HG02840 (cell line): ENCODE measurements at regions not wholly inside any gene's neighbourhood (a gene's known extent, or its start where the extent isn't known, plus 50 kb on each side); places are given as distances from the start of the nearest gene placed in this dataset.
"Not testable (repeated sequence)": the region's sequence is repeated elsewhere in the genome, so short reads cannot be mapped to it uniquely, and the experiment has no call there.

Experiments
- ATAC-seq: cut with Tn5 transposase; IDR thresholded peaks from one replicate; pipeline ENCODE4 v1.9.1; 2021; ENCODE audit warnings: mild to moderate bottlenecking, moderate library complexity, moderate number of reproducible peaks; ENCODE audit not compliant: unreplicated experiment, low FRiP score

GRCh38 chr10:23918090-23918723, 290.7 kb upstream of the KIAA1217 start:
- ATAC-seq: no peak

GRCh38 chr10:23918839-23919238, 290.1 kb upstream of the KIAA1217 start:
- ATAC-seq: no peak

- no peak for ATAC-seq
Measured at GRCh38 chr10:23927576-23928325, 281.2 kb upstream of the KIAA1217 start.

DNA sequence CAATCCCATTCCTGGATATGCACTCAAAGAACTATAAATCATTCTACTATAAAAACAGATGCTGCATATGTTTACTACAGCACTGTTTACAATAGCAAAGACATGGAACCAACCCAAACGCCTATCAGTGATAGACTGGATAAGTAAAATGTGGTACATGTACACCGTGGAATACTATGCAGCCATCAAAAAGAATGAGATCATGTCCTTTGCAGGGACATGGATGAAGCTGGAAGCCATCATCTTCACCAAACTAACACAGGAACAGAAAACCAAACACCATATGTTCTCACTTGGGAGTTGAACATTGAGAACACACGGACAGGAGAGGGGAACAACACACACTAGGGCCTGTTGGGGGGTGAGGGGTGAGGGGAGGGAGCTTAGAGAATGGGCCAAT, 274.9 kb upstream of the KIAA1217 start:
- not testable (repeated sequence) for ATAC-seq

- no peak for ATAC-seq
Measured at GRCh38 chr10:23945845-23946244, 263.1 kb upstream of the KIAA1217 start.

DNA sequence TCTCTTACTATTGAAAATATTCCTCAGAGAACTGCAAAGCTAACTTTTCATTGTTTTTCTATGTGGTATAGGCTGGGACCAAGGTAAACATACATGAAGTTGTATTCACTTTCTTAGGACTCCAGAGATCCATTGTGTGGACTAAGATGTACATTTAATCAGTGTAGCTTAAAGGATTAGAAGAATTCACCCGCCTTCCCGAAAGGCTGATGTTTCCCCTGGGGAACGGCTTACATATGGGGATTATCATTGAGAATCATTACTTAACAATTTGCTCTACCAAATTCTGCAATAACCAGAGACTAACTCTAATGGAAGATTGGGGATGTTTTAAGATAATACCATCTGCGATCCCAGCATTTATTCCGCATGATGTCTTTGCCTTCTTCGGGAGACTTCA, 257.1 kb upstream of the KIAA1217 start:
- no peak for ATAC-seq

GRCh38 chr10:23955456-23956225, 253.3 kb upstream of the KIAA1217 start:
- no peak for ATAC-seq

DNA sequence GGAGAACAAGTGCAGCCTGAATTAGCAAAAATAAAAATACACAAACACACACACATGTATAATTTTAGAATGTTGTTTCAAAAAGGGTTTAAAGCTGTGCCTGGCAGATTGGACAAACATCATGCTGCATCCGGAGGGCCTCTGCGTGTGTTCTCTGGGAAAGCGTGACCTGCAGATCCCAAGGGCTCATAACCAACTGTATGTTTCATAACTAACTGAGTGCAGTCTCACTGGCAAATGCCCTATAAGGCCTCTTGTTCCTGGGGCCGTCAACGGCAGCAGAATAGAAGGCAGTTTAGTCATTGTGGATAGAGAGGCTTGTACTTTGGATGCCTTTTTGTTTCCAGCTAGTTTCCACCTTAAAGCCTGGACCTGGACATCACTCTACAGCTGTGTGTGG, 243.8 kb upstream of the KIAA1217 start:
- no peak for ATAC-seq

DNA sequence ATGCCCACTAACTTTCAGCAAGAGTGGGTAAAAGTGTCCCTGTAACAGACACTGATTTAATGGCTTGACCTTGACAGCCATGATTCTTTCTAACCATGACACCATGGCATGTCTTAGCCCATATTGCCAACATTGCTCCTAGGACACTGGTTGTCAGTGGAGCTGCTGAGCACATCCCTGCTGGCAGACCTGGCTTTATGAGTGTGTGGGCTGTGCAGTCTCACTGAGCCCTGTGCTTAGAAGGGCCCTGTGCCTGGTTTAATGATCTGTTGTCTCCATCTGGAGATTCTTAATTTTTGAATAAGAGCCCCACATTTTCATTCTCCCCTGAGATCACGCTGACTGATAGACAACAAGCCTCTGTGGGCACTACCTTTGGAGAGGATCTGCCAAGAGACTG, 243.1 kb upstream of the KIAA1217 start:
- ATAC-seq: no peak

DNA sequence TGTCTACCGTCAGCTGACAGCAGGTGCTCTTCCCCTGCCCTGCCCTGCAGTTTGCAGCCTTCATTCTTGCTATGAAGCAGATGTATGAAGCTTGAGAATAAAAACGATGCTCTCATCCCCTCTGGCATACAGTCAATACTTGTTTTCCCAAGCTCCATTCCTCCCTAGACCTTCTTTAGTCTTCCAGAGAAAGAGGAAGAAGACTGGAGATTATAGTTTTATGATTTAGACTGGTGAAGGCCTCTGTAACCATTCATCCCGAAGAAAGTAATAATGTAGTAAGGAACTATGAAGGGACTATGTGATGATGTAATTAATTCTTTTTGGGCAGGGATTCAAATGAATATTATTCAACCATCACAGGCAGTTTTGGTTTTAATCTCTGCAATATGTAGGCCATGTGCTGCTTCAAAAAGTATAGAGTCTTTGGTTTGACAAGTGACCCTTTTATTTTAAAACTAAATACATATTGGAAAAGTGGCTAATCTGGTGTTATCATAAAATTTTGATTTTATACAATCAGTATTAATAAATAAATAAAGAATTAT, 242.4 kb upstream of the KIAA1217 start:
- ATAC-seq: no peak

GRCh38 chr10:23968301-23968700, 240.6 kb upstream of the KIAA1217 start:
- no peak for ATAC-seq

DNA sequence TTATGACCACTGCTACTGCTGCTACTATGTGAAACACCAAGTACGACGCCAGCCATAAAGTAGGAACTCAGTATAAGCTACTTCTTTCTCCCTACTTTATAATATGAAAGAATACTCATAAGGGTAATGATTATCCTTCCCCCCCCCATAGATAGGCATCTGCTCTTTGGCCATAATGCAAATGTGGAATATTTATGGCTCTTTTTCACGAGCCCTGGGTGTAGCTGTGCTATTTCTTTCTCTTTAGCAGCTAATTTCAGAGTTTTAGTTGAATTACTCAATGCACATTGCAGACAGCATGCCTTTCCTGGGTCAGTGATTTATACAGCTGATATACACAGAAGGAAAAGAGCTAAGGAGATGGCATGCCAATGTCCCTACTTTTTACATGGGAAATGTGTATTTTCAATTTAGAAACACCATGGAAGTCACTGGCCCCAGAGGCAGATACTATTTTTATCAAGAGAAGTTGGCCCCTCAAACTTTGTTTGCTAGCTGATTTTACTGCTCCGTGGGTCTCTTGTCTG, 234.1 kb upstream of the KIAA1217 start:
- no peak for ATAC-seq

GRCh38 chr10:23975431-23975830, 233.5 kb upstream of the KIAA1217 start:
- no peak for ATAC-seq

- no peak for ATAC-seq
Measured at GRCh38 chr10:23976275-23976674, 232.7 kb upstream of the KIAA1217 start.

DNA sequence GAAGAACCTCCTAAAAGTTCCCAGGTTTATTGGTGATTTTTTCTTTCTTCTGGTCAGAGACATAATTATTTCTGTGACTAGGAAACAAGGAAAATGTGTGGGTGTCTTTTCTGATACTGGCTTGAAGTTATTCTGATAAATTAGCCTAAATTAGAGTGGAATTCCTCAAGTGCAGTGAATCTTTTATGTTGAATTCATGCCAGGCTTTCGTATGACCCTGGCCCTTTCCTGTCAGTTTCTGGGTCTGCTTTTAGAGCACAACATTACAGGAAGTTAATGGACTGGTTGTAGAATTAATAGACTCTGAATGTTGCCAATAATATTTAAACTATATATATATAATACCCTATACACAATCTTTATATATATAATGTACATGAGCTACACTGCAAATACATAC, 230.6 kb upstream of the KIAA1217 start:
- no peak for ATAC-seq

DNA sequence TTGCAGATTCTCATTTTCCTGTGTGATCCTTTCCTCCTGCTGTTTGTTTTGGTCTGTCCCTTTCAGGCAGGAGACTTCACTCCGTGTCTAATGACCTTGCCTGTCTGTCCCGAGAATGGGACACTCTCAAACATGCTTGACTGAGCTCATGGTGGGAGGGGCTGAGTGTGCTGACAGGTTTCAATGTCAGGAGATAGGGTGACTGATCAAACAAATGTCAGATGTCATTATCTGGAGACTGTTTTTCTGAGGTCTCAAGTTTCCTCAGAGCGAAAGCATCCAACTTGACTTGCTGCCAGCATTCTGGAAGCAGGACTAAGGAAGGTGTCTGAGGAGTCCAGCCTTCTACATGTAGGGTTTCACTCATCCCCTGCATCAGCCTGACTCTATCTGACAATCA, 228.8 kb upstream of the KIAA1217 start:
- ATAC-seq: no peak

DNA sequence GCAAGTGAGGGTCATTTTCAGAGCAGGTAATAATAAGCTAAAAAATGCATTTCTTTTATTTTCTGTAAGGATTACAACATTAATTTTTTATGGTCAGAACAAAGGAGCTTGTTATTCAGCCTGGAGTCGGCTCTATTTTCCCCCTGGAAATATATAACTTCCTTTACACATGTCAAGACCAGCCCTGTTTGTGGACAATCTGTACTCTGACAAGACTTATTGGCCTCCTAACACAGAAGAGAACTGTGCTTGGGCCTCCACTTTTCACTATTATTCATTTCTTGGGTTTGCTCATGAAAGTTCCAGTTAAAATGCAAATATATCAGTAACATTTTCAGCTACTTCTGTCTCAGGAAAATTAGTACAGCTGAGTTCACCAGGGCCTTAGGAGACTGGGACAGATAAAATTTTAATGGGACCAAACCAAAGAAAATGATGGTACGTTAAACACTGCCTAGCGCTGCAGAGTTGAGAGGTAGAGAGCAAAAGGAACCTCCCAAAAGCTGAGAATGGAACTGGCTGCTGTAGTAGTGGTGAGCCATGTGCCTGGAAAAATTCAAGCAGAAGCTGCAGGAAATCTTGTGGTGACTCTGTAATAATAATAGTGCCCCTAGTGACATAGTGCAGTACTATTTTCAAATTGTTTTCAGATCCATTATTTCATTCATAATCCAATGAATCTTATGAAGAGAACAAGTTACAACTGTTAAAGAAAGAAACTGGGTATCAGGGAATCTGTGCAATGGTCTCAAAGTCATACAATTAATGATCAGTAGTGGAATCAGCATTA, 227.2 kb upstream of the KIAA1217 start:
- ATAC-seq: no peak

- not testable (repeated sequence) for ATAC-seq
Measured at GRCh38 chr10:23984405-23984804, 224.5 kb upstream of the KIAA1217 start.

DNA sequence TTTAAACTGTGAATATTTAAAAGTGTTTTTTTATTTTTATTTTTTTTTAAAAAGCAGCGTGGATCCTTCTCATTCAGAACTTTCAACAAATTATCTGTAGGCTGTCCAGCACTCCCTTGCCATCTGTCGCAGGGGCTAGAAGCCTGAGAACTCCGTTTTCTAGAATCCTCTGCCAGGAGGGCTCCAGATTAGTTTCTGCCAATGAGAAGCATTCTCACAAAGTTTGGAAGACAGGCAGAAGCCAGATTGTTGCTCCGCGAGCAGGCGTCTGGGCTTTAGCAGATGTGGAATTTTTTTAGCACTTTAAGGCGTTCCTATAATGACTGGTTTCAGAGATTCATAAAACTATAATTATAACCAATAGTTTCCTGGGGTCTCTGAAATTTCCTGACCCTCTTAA, 220.9 kb upstream of the KIAA1217 start:
- ATAC-seq: no peak

GRCh38 chr10:23994459-23995046, 214.4 kb upstream of the KIAA1217 start:
- no peak for ATAC-seq
